WERI-Rb-1 (cell line): ENCODE measurements at regions not wholly inside any gene's neighbourhood (a gene's known extent, or its start where the extent isn't known, plus 50 kb on each side); places are given as distances from the start of the nearest gene placed in this dataset.

ENCODE experiments used
- DNase-seq: peaks from one replicate; pipeline ENCODE4 v3.0.0-alpha.2; 2020
- H3K27ac ChIP-seq: fragments of 250-450 bp; sonication (Bioruptor Pico); 2 replicates; pipeline ENCODE4 v1.5.1; 2020; ENCODE audit warnings: mild to moderate bottlenecking, moderate library complexity
- H3K27me3 ChIP-seq: fragments of 250-450 bp; sonication (Bioruptor Pico); 2 replicates; pipeline ENCODE4 v1.5.1; 2021; ENCODE audit warnings: mild to moderate bottlenecking, low read depth, moderate library complexity; ENCODE audit not compliant: insufficient read depth, severe bottlenecking
- H3K36me3 ChIP-seq: fragments of 250-450 bp; sonication (Bioruptor Pico); 2 replicates; pipeline ENCODE4 v1.5.1; 2020; ENCODE audit warnings: mild to moderate bottlenecking, moderate library complexity
- H3K4me3 ChIP-seq: 2 replicates; pipeline ENCODE4 v1.5.1; 2011; ENCODE audit warnings: low read depth, mild to moderate bottlenecking, control low read depth, low read length
- H3K9me3 ChIP-seq: fragments of 250-450 bp; sonication (Bioruptor Pico); 2 replicates; pipeline ENCODE4 v1.5.1; 2021; ENCODE audit warnings: mild to moderate bottlenecking, moderate library complexity; ENCODE audit not compliant: severe bottlenecking
- CTCF ChIP-seq: IDR thresholded peaks from 2 replicates; pipeline ENCODE4 v1.5.1; 2011; ENCODE audit warnings: low read depth, mild to moderate bottlenecking, control low read depth, inconsistent platforms, low read length

GRCh38 chr13:44815623-44816022 is 173.6 kb downstream of the NUFIP1 start:
- H3K27ac ChIP-seq = no peak overlapping the region
- no peak for TF ChIP-seq CTCF
- DNase-seq = no peak

GRCh38 chr13:44814836-44815235 is 174.4 kb downstream of the NUFIP1 start:
- no peak overlapping the region for H3K27ac ChIP-seq
- TF ChIP-seq CTCF = no peak
- H3K27me3 ChIP-seq = no peaks in the 10 kb centered on the region
- H3K9me3 ChIP-seq = no peaks in the 10 kb centered on the region
- no peaks in the 10 kb centered on the region for H3K36me3 ChIP-seq
- no peak overlapping the region for H3K4me3 ChIP-seq
- no peak for DNase-seq

More at GRCh38 chr13:44815623-44816022, 173.6 kb downstream of the NUFIP1 start:
- H3K9me3 ChIP-seq = no peaks in the 10 kb centered on the region
- H3K36me3 ChIP-seq = no peaks in the 10 kb centered on the region
- no peaks in the 10 kb centered on the region for H3K27me3 ChIP-seq
- no peak overlapping the region for H3K4me3 ChIP-seq

- no peak overlapping the region for H3K27ac ChIP-seq
- no peak for TF ChIP-seq CTCF
- H3K27me3 ChIP-seq = no peaks in the 10 kb centered on the region
- no peaks in the 10 kb centered on the region for H3K36me3 ChIP-seq
- H3K9me3 ChIP-seq = no peaks in the 10 kb centered on the region
- DNase-seq = no peak
- no peak overlapping the region for H3K4me3 ChIP-seq
Measured at GRCh38 chr13:44814161-44814560, 175.1 kb downstream of the NUFIP1 start.

GRCh38 chr13:44812818-44813217 is 176.5 kb downstream of the NUFIP1 start:
- Histone ChIP-seq H3K27ac (no peak overlapping the region), H3K4me3 (no peak overlapping the region), H3K36me3 (no peaks in the 10 kb centered on the region), H3K27me3 (no peaks in the 10 kb centered on the region), H3K9me3 (no peaks in the 10 kb centered on the region)
- no peak for TF ChIP-seq CTCF
- DNase-seq = no peak

- no peak for DNase-seq
- Histone ChIP-seq H3K27me3 (no peaks in the 10 kb centered on the region), H3K36me3 (no peaks in the 10 kb centered on the region), H3K9me3 (no peaks in the 10 kb centered on the region), H3K4me3 (no peak overlapping the region), H3K27ac (no peak overlapping the region)
- TF ChIP-seq CTCF = no peak
Measured at GRCh38 chr13:44810061-44810840, 179.0 kb downstream of the NUFIP1 start.

GRCh38 chr13:44809190-44809589 is 180.1 kb downstream of the NUFIP1 start:
- Histone ChIP-seq H3K36me3 (no peaks in the 10 kb centered on the region), H3K27me3 (no peaks in the 10 kb centered on the region), H3K9me3 (no peaks in the 10 kb centered on the region), H3K27ac (no peak overlapping the region), H3K4me3 (no peak overlapping the region)
- no peak for TF ChIP-seq CTCF
- no peak for DNase-seq
